MCF 10A (cell line): ENCODE measurements at regions not wholly inside any gene's neighbourhood (a gene's known extent, or its start where the extent isn't known, plus 50 kb on each side); places are given as distances from the start of the nearest gene placed in this dataset.
"Not testable (repeated sequence)": the region's sequence is repeated elsewhere in the genome, so short reads cannot be mapped to it uniquely, and the experiment has no call there.

Experiments
- BruUV-seq: library from RNA; stranded (reverse); fragments of 400-500 nt; replicated peaks from 2 replicates; lab custom pipeline; 2021; lab: Mats Ljungman, UMichigan
- CTCF ChIA-PET: fragments of 300-600 bp; sonication (Branson Sonifier 250); formaldehyde crosslinking; extraction: SDS; loops from one replicate; lab custom pipeline; 2021; ENCODE audit warnings: antibody characterized with exemption, inconsistent platforms; lab: Yijun Ruan, JAX
- POLR2A ChIA-PET: fragments of 300-600, 350-650 bp; sonication (Branson Sonifier 250); formaldehyde crosslinking; extraction: SDS; loops from one replicate; lab custom pipeline; 2020; ENCODE audit warnings: antibody characterized with exemption, inconsistent platforms; lab: Yijun Ruan, JAX
- DNase-seq: peaks from one replicate; pipeline ENCODE4 v3.0.0-alpha.2; 2018; ENCODE audit not compliant: unreplicated experiment
- H3K27ac Mint-ChIP-seq: one replicate; pipeline ENCODE4 v1.8.0; 2022; ENCODE audit warnings: mild to moderate bottlenecking, low read depth, mixed read lengths; ENCODE audit not compliant: unreplicated experiment
- H3K27me3 Mint-ChIP-seq: one replicate; pipeline ENCODE4 v1.8.0; 2022; ENCODE audit warnings: mixed read lengths; ENCODE audit not compliant: insufficient read depth, unreplicated experiment
- H3K36me3 Mint-ChIP-seq: one replicate; pipeline ENCODE4 v1.8.0; 2022; ENCODE audit warnings: mild to moderate bottlenecking, moderate library complexity, mixed read lengths; ENCODE audit not compliant: insufficient read depth, unreplicated experiment
- H3K4me1 Mint-ChIP-seq: one replicate; pipeline ENCODE4 v1.8.0; 2022; ENCODE audit warnings: mixed read lengths; ENCODE audit not compliant: insufficient read depth, unreplicated experiment
- H3K4me3 Mint-ChIP-seq: one replicate; pipeline ENCODE4 v1.8.0; 2022; ENCODE audit warnings: mild to moderate bottlenecking, moderate library complexity, mixed read lengths; ENCODE audit not compliant: unreplicated experiment
- H3K9me3 Mint-ChIP-seq: one replicate; pipeline ENCODE4 v1.8.0; 2022; ENCODE audit warnings: mixed read lengths; ENCODE audit not compliant: unreplicated experiment
- CTCF ChIP-seq: fragments of 200-600 bp; IDR thresholded peaks from one replicate; pipeline ENCODE4 v1.8.0; 2022; ENCODE audit warnings: antibody characterized with exemption, mild to moderate bottlenecking; ENCODE audit not compliant: unreplicated experiment
- intact Hi-C: fragments of 100-400 bp; cut with micrococcal nuclease; formaldehyde crosslinking; loops from 2 replicates; pipeline ENCODE4 v1.14.1; 2022

GRCh38 chrX:42832764-42833549, 55.0 kb upstream of the PPP1R2C start:
- no peak for TF ChIP-seq CTCF
- BruUV-seq, result no TSS peak
- Mint-ChIP-seq H3K27me3 (peaks cover 15% of the 10 kb centered on the region), H3K9me3 (no peaks in the 10 kb centered on the region), H3K4me1 (no peaks in the 10 kb centered on the region), H3K27ac (peak overlapping the region; percentile 71), H3K4me3 (no peak overlapping the region), H3K36me3 (no peaks in the 10 kb centered on the region)
- intact Hi-C loops, result no loop called here
- CTCF ChIA-PET, result interaction anchor here (0.7 kb wide), 1 partner anchor 808 kb away, joined by 3 read pairs; no protein-coding TSS in a partner anchor
- peak; percentile 2 for DNase-seq
- POLR2A ChIA-PET, result interaction anchor here (1.1 kb wide), 1 partner anchor 162 kb away, joined by 3 read pairs; no protein-coding TSS in a partner anchor

GRCh38 chrX:42833550-42833940, 55.6 kb upstream of the PPP1R2C start:
- H3K9me3 Mint-ChIP-seq, CTCF ChIA-PET, DNase-seq, intact Hi-C loops, H3K4me3 Mint-ChIP-seq, POLR2A ChIA-PET, H3K36me3 Mint-ChIP-seq, BruUV-seq, H3K4me1 Mint-ChIP-seq: not testable (repeated sequence)
- peak overlapping the region; percentile 71 for H3K27ac Mint-ChIP-seq
- peaks cover 12% of the 10 kb centered on the region for H3K27me3 Mint-ChIP-seq

- peaks cover 12% of the 10 kb centered on the region for H3K27me3 Mint-ChIP-seq
- intact Hi-C loops, result no loop called here
- no peaks in the 10 kb centered on the region for H3K36me3 Mint-ChIP-seq
- no peaks in the 10 kb centered on the region for H3K9me3 Mint-ChIP-seq
- no peak for DNase-seq
- no TSS peak for BruUV-seq
- CTCF ChIA-PET, result no interaction called here
- TF ChIP-seq CTCF, result no peak
- no peaks in the 10 kb centered on the region for H3K4me1 Mint-ChIP-seq
- H3K4me3 Mint-ChIP-seq, result no peak overlapping the region
- no peak overlapping the region for H3K27ac Mint-ChIP-seq
- POLR2A ChIA-PET, result no interaction called here
Measured at GRCh38 chrX:42837101-42837726, 59.3 kb upstream of the PPP1R2C start.

- ChIA-PET POLR2A (no interaction called here), CTCF (interaction anchor here (0.7 kb wide), 1 partner anchor 632 kb away, joined by 4 read pairs; no protein-coding TSS in a partner anchor)
- DNase-seq, result no peak
- Mint-ChIP-seq H3K9me3 (no peaks in the 10 kb centered on the region), H3K4me3 (no peak overlapping the region), H3K4me1 (no peaks in the 10 kb centered on the region), H3K27me3 (peaks cover 12% of the 10 kb centered on the region), H3K36me3 (no peaks in the 10 kb centered on the region), H3K27ac (no peak overlapping the region)
- intact Hi-C loops, result no loop called here
- no peak for TF ChIP-seq CTCF
- no TSS peak for BruUV-seq
Measured at GRCh38 chrX:42837747-42838146, 59.8 kb upstream of the PPP1R2C start.
